ENCODE measurements at regions not wholly inside any gene's neighbourhood (a gene's known extent, or its start where the extent isn't known, plus 50 kb on each side); places are given as distances from the start of the nearest gene placed in this dataset.
"Not testable (repeated sequence)": the region's sequence is repeated elsewhere in the genome, so short reads cannot be mapped to it uniquely, and the experiment has no call there.

DNA sequence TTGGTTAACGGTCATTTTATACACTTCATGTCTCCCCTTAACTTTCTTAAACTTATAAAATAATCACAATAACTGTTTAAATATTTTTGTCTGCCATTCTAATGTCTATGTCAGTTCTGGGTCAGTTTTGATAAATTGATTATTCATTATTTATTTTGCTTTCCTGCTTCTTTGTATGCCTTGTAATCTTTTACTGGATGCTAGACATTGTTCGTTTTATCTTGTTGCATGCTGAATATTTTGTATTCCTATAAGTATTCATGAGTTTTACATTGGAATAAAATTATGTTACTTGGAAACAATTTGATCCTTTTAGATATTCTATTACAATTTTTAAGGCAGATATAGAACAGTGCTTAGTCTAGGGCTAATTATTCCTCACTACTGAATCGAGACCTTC, 952.0 kb downstream of the NR2F1-AS1 start:
- DNase-seq (no peak), ATAC-seq (no peak)
- intact Hi-C loops (cut with DNase I): no loop called here
- 79% methylated on average over 3 of the region's 3 CpGs for WGBS (ENCODE audit: insufficient coverage, low coverage, low lambda C conversion rate, missing lambda C conversion rate)
- no peaks in the 10 kb centered on the region for H3K27me3 ChIP-seq
- no peak overlapping the region for H3K27ac ChIP-seq
- TF ChIP-seq POLR2A (IDR thresholded peaks at IDR 0.05): no peak
- TF ChIP-seq, protein P1, sequence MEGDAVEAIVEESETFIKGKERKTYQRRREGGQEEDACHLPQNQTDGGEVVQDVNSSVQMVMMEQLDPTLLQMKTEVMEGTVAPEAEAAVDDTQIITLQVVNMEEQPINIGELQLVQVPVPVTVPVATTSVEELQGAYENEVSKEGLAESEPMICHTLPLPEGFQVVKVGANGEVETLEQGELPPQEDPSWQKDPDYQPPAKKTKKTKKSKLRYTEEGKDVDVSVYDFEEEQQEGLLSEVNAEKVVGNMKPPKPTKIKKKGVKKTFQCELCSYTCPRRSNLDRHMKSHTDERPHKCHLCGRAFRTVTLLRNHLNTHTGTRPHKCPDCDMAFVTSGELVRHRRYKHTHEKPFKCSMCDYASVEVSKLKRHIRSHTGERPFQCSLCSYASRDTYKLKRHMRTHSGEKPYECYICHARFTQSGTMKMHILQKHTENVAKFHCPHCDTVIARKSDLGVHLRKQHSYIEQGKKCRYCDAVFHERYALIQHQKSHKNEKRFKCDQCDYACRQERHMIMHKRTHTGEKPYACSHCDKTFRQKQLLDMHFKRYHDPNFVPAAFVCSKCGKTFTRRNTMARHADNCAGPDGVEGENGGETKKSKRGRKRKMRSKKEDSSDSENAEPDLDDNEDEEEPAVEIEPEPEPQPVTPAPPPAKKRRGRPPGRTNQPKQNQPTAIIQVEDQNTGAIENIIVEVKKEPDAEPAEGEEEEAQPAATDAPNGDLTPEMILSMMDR (IDR thresholded peaks at IDR 0.05): no peak
- no peaks in the 10 kb centered on the region for H3K36me3 ChIP-seq
- H3K4me3 ChIP-seq: no peak overlapping the region
- H3K9me3 ChIP-seq: no peaks in the 10 kb centered on the region
- H3K4me1 ChIP-seq: no peaks in the 10 kb centered on the region

DNA sequence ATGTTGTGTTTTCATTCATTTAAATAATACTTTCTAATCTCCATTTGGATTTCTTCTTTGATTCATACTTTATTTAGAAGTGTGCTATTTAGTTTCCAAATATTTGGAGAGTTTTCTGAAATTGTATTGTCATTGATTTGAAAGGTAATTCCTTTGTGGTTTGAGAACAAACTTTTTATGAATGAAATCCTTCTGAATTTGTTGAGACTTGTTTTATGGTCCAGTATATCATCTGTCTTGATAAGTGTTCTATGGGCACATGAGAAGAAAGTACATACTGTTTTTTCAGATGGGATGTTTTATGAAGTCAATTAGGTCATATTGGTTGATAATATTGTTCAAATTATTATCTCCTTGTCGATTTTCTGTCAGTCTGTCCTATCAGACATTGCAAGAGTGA, 953.8 kb downstream of the NR2F1-AS1 start:
- Histone ChIP-seq H3K36me3 (no peaks in the 10 kb centered on the region), H3K4me3 (no peak overlapping the region), H3K4me1 (no peaks in the 10 kb centered on the region), H3K9me3 (no peaks in the 10 kb centered on the region), H3K27ac (no peak overlapping the region), H3K27me3 (no peaks in the 10 kb centered on the region)
- WGBS (ENCODE audit: insufficient coverage, low coverage, low lambda C conversion rate, missing lambda C conversion rate): 43% methylated on average over 1 of the region's 1 CpG
- TF ChIP-seq, protein P1 (IDR thresholded peaks at IDR 0.05): no peak
- TF ChIP-seq POLR2A (IDR thresholded peaks at IDR 0.05): no peak
- DNase-seq: no peak
- ATAC-seq: no peak
- intact Hi-C loops (cut with DNase I): no loop called here

GRCh38 chr5:92616085-92616484, 964.9 kb downstream of the NR2F1-AS1 start:
- WGBS (ENCODE audit: insufficient coverage, low coverage, low lambda C conversion rate, missing lambda C conversion rate): 13% methylated on average over 1 of the region's 1 CpG
- intact Hi-C loops (cut with DNase I): no loop called here
- no peak for TF ChIP-seq POLR2A (IDR thresholded peaks at IDR 0.05)
- TF ChIP-seq, protein P1 (IDR thresholded peaks at IDR 0.05): no peak

GRCh38 chr5:92613546-92613945, 967.5 kb downstream of the NR2F1-AS1 start:
- H3K27me3 ChIP-seq: no peaks in the 10 kb centered on the region
- H3K27ac ChIP-seq: no peak overlapping the region
- DNase-seq: no peak
- TF ChIP-seq, protein P1 (IDR thresholded peaks at IDR 0.05): no peak
- TF ChIP-seq POLR2A (IDR thresholded peaks at IDR 0.05): no peak
- WGBS (ENCODE audit: insufficient coverage, low coverage, low lambda C conversion rate, missing lambda C conversion rate): 67% methylated on average over 3 of the region's 4 CpGs
- H3K9me3 ChIP-seq: no peaks in the 10 kb centered on the region
- H3K4me1 ChIP-seq: no peaks in the 10 kb centered on the region
- ATAC-seq: no peak
- intact Hi-C loops (cut with DNase I): no loop called here
- no peaks in the 10 kb centered on the region for H3K36me3 ChIP-seq
- no peak overlapping the region for H3K4me3 ChIP-seq

More at GRCh38 chr5:92616085-92616484, 964.9 kb downstream of the NR2F1-AS1 start:
- Histone ChIP-seq H3K36me3 (no peaks in the 10 kb centered on the region), H3K4me1 (no peaks in the 10 kb centered on the region), H3K27ac (no peak overlapping the region), H3K4me3 (no peak overlapping the region), H3K9me3 (no peaks in the 10 kb centered on the region), H3K27me3 (no peaks in the 10 kb centered on the region)
- ATAC-seq: no peak
- no peak for DNase-seq

DNA sequence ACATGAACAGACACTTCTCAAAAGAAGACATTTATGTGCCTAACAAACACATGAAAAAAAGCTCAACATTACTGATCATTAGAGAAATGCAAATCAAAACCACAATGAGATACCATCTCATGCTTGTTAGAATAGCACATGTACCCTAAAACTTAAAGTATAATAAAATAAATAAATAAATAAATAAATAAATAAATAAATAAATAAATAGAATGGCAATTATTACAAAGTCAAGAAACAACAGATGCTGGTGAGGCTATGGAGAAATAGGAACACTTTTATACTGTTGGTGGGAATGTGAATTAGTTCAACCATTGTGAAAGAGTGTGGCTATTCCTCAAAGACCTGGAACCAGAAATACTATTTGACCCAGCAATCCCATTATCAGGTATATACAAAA, 970.6 kb downstream of the NR2F1-AS1 start:
- DNase-seq; H3K27ac ChIP-seq; intact Hi-C loops (cut with DNase I); ATAC-seq; H3K9me3 ChIP-seq; H3K27me3 ChIP-seq; H3K4me3 ChIP-seq; H3K36me3 ChIP-seq; H3K4me1 ChIP-seq: not testable (repeated sequence)
